Sigmoid colon (tissue), 4 donors: ENCODE measurements at regions not wholly inside any gene's neighbourhood (a gene's known extent, or its start where the extent isn't known, plus 50 kb on each side); places are given as distances from the start of the nearest gene placed in this dataset.

Source experiments
- POLR2A ChIP-seq, 2 donors: fragments of 450-650 bp; IDR thresholded peaks; one replicate each; pipeline ENCODE4 v1.6.1; 2016; ENCODE audit warnings: antibody characterized with exemption in 2 of 2, mild to moderate bottlenecking in 2 of 2, moderate library complexity in 2 of 2
- POLR2AphosphoS5 ChIP-seq, 4 donors: sonication (generic); formaldehyde crosslinking; IDR thresholded peaks; one replicate each; pipeline ENCODE4 v1.6.1; 2017; ENCODE audit warnings: antibody characterized with exemption in 4 of 4
- TF ChIP-seq, protein P1 (sequence below), 4 experiments: fragments of 450-650 bp in 3 of 4; fragments of 200-600 bp in 1 of 4; IDR thresholded peaks; one replicate each; pipeline ENCODE4 v1.5.1; 2016 to 2019; ENCODE audit warnings: antibody characterized with exemption in 4 of 4, mild to moderate bottlenecking in 3 of 4, moderate library complexity in 2 of 4

GRCh38 chrX:45888518-45888917 lies 656.7 kb downstream of the ZNF674 start:
- TF ChIP-seq, protein P1, sequence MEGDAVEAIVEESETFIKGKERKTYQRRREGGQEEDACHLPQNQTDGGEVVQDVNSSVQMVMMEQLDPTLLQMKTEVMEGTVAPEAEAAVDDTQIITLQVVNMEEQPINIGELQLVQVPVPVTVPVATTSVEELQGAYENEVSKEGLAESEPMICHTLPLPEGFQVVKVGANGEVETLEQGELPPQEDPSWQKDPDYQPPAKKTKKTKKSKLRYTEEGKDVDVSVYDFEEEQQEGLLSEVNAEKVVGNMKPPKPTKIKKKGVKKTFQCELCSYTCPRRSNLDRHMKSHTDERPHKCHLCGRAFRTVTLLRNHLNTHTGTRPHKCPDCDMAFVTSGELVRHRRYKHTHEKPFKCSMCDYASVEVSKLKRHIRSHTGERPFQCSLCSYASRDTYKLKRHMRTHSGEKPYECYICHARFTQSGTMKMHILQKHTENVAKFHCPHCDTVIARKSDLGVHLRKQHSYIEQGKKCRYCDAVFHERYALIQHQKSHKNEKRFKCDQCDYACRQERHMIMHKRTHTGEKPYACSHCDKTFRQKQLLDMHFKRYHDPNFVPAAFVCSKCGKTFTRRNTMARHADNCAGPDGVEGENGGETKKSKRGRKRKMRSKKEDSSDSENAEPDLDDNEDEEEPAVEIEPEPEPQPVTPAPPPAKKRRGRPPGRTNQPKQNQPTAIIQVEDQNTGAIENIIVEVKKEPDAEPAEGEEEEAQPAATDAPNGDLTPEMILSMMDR (IDR thresholded peaks at IDR 0.05): no peak
- TF ChIP-seq POLR2A (IDR thresholded peaks at IDR 0.05): no peak
- no peak for TF ChIP-seq POLR2AphosphoS5 (IDR thresholded peaks at IDR 0.05)
